Activated T-helper 1 cell treated with anti-CD3 and anti-CD28 coated beads, Interleukin-2, amount 50 U/mL, for 16 hours (primary cell): ENCODE measurements at regions not wholly inside any gene's neighbourhood (a gene's known extent, or its start where the extent isn't known, plus 50 kb on each side); places are given as distances from the start of the nearest gene placed in this dataset.

ENCODE experiments used
- DNase-seq, 2 donors: peaks; one replicate each; pipeline ENCODE4 v3.0.0-alpha.2; 2020; ENCODE audit warnings: low read depth in 1 of 2, low spot score in 1 of 2

GRCh38 chr20:51162015-51162414 is 139.1 kb upstream of the KCNG1 start:
- no peak for DNase-seq

GRCh38 chr20:51160821-51161220 is 137.9 kb upstream of the KCNG1 start:
- no peak for DNase-seq

- DNase-seq = no peak
Observed at GRCh38 chr20:51159981-51160380, 137.1 kb upstream of the KCNG1 start.

- no peak for DNase-seq
Observed at GRCh38 chr20:51159303-51159702, 136.4 kb upstream of the KCNG1 start.

GRCh38 chr20:51158226-51158625 is 135.3 kb upstream of the KCNG1 start:
- no peak for DNase-seq

- DNase-seq = no peak
Observed at GRCh38 chr20:51156041-51156982, 133.4 kb upstream of the KCNG1 start.

GRCh38 chr20:51154708-51155690 is 132.1 kb upstream of the KCNG1 start:
- DNase-seq = no peak

GRCh38 chr20:51153867-51154707 is 131.2 kb upstream of the KCNG1 start:
- no peak for DNase-seq

GRCh38 chr20:51148941-51149340 is 126.0 kb upstream of the KCNG1 start:
- DNase-seq = no peak

GRCh38 chr20:51144476-51144875 is 121.6 kb upstream of the KCNG1 start:
- no peak for DNase-seq

- DNase-seq = no peak
Observed at GRCh38 chr20:51143652-51144051, 120.7 kb upstream of the KCNG1 start.

- DNase-seq = no peak
Observed at GRCh38 chr20:51142448-51142847, 119.5 kb upstream of the KCNG1 start.

GRCh38 chr20:51140671-51141070 is 117.8 kb upstream of the KCNG1 start:
- no peak for DNase-seq

- DNase-seq = no peak
Observed at GRCh38 chr20:51139891-51140290, 117.0 kb upstream of the KCNG1 start.

- no peak for DNase-seq
Observed at GRCh38 chr20:51138576-51138975, 115.7 kb upstream of the KCNG1 start.

- DNase-seq = no peak
Observed at GRCh38 chr20:51137461-51137860, 114.6 kb upstream of the KCNG1 start.

- DNase-seq = no peak
Observed at GRCh38 chr20:51135926-51136715, 113.2 kb upstream of the KCNG1 start.

- DNase-seq = no peak
Observed at GRCh38 chr20:51134405-51134804, 111.5 kb upstream of the KCNG1 start.

- DNase-seq = no peak
Observed at GRCh38 chr20:51132279-51132678, 109.4 kb upstream of the KCNG1 start.

- DNase-seq = no peak
Observed at GRCh38 chr20:51131811-51132210, 108.9 kb upstream of the KCNG1 start.
